Activated gamma-delta T cell (primary cell): ENCODE measurements at regions not wholly inside any gene's neighbourhood (a gene's known extent, or its start where the extent isn't known, plus 50 kb on each side); places are given as distances from the start of the nearest gene placed in this dataset.

Source experiments
- DNase-seq: peaks from one replicate; lab custom pipeline; 2025; lab: John Stamatoyannopoulos, UW

- DNase-seq = no peak
Measured at GRCh38 chr18:66742832-66743231, 138.9 kb upstream of the CDH19 start.

GRCh38 chr18:66735933-66736332 is 132.0 kb upstream of the CDH19 start:
- no peak for DNase-seq

GRCh38 chr18:66734451-66734850 is 130.6 kb upstream of the CDH19 start:
- DNase-seq = no peak

GRCh38 chr18:66731890-66732289 is 128.0 kb upstream of the CDH19 start:
- no peak for DNase-seq

- no peak for DNase-seq
Measured at GRCh38 chr18:66729442-66730239, 125.8 kb upstream of the CDH19 start.

GRCh38 chr18:66728951-66729350 is 125.1 kb upstream of the CDH19 start:
- DNase-seq = no peak

- no peak for DNase-seq
Measured at GRCh38 chr18:66727991-66728390, 124.1 kb upstream of the CDH19 start.

GRCh38 chr18:66724664-66725356 is 120.9 kb upstream of the CDH19 start:
- DNase-seq = no peak

- DNase-seq = no peak
Measured at GRCh38 chr18:66722671-66723070, 118.8 kb upstream of the CDH19 start.

GRCh38 chr18:66708646-66709045 is 104.8 kb upstream of the CDH19 start:
- no peak for DNase-seq

GRCh38 chr18:66707473-66707872 is 103.6 kb upstream of the CDH19 start:
- no peak for DNase-seq

- DNase-seq = no peak
Measured at GRCh38 chr18:66695281-66695680, 91.4 kb upstream of the CDH19 start.

GRCh38 chr18:66694852-66695251 is 91.0 kb upstream of the CDH19 start:
- no peak for DNase-seq

- no peak for DNase-seq
Measured at GRCh38 chr18:66687635-66688034, 83.7 kb upstream of the CDH19 start.

- DNase-seq = no peak
Measured at GRCh38 chr18:66682855-66683322, 79.0 kb upstream of the CDH19 start.

GRCh38 chr18:66676699-66677098 is 72.8 kb upstream of the CDH19 start:
- no peak for DNase-seq

- no peak for DNase-seq
Measured at GRCh38 chr18:66674286-66674685, 70.4 kb upstream of the CDH19 start.

GRCh38 chr18:66668706-66669105 is 64.8 kb upstream of the CDH19 start:
- no peak for DNase-seq

- no peak for DNase-seq
Measured at GRCh38 chr18:66662632-66663031, 58.7 kb upstream of the CDH19 start.

- DNase-seq = no peak
Measured at GRCh38 chr18:66655407-66655806, 51.5 kb upstream of the CDH19 start.
